Gastroesophageal sphincter (tissue), 4 donors: ENCODE measurements at regions not wholly inside any gene's neighbourhood (a gene's known extent, or its start where the extent isn't known, plus 50 kb on each side); places are given as distances from the start of the nearest gene placed in this dataset.

Source experiments
- ATAC-seq: fragments of 150-250 bp; one replicate; pipeline ENCODE4 v1.9.1; 2016; ENCODE audit warnings: mild to moderate bottlenecking, moderate library complexity
- H3K27ac ChIP-seq, 4 donors: fragments of 200-600 bp; sonication (generic) in 3 of 4; 1 replicate in 3 of 4; 2 replicates in 1 of 4; pipeline ENCODE4 v1.5.1; 2016 to 2019
- H3K27me3 ChIP-seq: fragments of 200-600 bp; sonication (generic); one replicate; pipeline ENCODE4 v1.5.1; 2019
- H3K36me3 ChIP-seq, 2 donors: fragments of 200-600 bp; sonication (generic); one replicate each; pipeline ENCODE4 v1.5.1; 2019; ENCODE audit warnings: control low read depth in 1 of 2
- H3K4me1 ChIP-seq, 3 donors: fragments of 200-600 bp; sonication (generic); 1 replicate in 2 of 3; 2 replicates in 1 of 3; pipeline ENCODE4 v1.5.1; 2016 to 2019; ENCODE audit warnings: control low read depth in 2 of 3
- H3K4me3 ChIP-seq, 2 donors: fragments of 200-600 bp; sonication (generic); one replicate each; pipeline ENCODE4 v1.5.1; 2019; ENCODE audit warnings: mild to moderate bottlenecking in 1 of 2, moderate library complexity in 1 of 2
- H3K9me3 ChIP-seq, 3 donors: fragments of 200-600 bp; sonication (generic); one replicate each; pipeline ENCODE4 v1.5.1; 2017 to 2019; ENCODE audit warnings: control low read depth in 2 of 3
- EP300 ChIP-seq: sonication (generic); formaldehyde crosslinking; IDR thresholded peaks from one replicate; pipeline ENCODE4 v1.6.1; 2017; ENCODE audit warnings: antibody characterized with exemption, mild to moderate bottlenecking
- POLR2A ChIP-seq, 2 donors: fragments of 450-650 bp; IDR thresholded peaks; one replicate each; pipeline ENCODE4 v1.6.1; 2017; ENCODE audit warnings: antibody characterized with exemption in 2 of 2, mild to moderate bottlenecking in 2 of 2, moderate library complexity in 1 of 2
- POLR2AphosphoS5 ChIP-seq: sonication (generic); formaldehyde crosslinking; IDR thresholded peaks from one replicate; pipeline ENCODE4 v1.6.1; 2017; ENCODE audit warnings: antibody characterized with exemption
- WGBS, 2 donors: methylation state at CpG; one replicate each; pipeline ENCODE4 v1.1.5; 2018; ENCODE audit warnings: low coverage in 1 of 2; 5-methylcytosine and 5-hydroxymethylcytosine counted together
- TF ChIP-seq, protein P1 (sequence below), 4 experiments: fragments of 200-600 bp in 2 of 4; fragments of 450-650 bp in 2 of 4; sonication (generic) in 1 of 4; IDR thresholded peaks; one replicate each; pipeline ENCODE4 v1.5.1; 2017 to 2019; ENCODE audit warnings: antibody characterized with exemption in 4 of 4, mild to moderate bottlenecking in 2 of 4, moderate library complexity in 2 of 4

DNA sequence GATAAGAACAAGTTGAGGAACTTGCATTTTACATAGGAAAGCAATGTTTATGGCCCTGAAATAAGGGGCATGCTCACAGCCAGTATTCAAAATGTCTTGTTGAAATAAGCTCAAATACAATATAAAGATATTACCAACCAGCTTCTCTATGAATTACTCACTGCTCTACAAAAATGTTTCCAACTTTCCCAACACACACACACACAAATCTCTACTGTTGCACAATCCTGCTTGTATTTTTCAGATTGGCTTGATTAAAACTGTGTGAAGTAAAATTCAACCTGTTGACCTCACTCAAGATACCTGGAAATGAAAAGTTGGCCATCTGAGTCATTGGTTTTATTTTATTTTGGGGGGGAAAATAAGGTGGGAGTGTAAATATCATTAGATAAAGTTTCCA is 128.6 kb downstream of the CHIC2 start:
- peaks cover 0 to 18% (median 0%) of the 10 kb centered on the region in 3 donors for H3K9me3 ChIP-seq
- H3K4me1 ChIP-seq = no peaks in the 10 kb centered on the region
- ATAC-seq = no peak
- no peaks in the 10 kb centered on the region for H3K36me3 ChIP-seq
- TF ChIP-seq POLR2A (IDR thresholded peaks at IDR 0.05) = no peak
- TF ChIP-seq, protein P1, sequence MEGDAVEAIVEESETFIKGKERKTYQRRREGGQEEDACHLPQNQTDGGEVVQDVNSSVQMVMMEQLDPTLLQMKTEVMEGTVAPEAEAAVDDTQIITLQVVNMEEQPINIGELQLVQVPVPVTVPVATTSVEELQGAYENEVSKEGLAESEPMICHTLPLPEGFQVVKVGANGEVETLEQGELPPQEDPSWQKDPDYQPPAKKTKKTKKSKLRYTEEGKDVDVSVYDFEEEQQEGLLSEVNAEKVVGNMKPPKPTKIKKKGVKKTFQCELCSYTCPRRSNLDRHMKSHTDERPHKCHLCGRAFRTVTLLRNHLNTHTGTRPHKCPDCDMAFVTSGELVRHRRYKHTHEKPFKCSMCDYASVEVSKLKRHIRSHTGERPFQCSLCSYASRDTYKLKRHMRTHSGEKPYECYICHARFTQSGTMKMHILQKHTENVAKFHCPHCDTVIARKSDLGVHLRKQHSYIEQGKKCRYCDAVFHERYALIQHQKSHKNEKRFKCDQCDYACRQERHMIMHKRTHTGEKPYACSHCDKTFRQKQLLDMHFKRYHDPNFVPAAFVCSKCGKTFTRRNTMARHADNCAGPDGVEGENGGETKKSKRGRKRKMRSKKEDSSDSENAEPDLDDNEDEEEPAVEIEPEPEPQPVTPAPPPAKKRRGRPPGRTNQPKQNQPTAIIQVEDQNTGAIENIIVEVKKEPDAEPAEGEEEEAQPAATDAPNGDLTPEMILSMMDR (IDR thresholded peaks at IDR 0.05) = no peak
- no peak for TF ChIP-seq POLR2AphosphoS5
- no peak for TF ChIP-seq EP300
- no peak overlapping the region for H3K4me3 ChIP-seq
- peaks cover 86% of the 10 kb centered on the region for H3K27me3 ChIP-seq
- H3K27ac ChIP-seq = no peak overlapping the region

DNA sequence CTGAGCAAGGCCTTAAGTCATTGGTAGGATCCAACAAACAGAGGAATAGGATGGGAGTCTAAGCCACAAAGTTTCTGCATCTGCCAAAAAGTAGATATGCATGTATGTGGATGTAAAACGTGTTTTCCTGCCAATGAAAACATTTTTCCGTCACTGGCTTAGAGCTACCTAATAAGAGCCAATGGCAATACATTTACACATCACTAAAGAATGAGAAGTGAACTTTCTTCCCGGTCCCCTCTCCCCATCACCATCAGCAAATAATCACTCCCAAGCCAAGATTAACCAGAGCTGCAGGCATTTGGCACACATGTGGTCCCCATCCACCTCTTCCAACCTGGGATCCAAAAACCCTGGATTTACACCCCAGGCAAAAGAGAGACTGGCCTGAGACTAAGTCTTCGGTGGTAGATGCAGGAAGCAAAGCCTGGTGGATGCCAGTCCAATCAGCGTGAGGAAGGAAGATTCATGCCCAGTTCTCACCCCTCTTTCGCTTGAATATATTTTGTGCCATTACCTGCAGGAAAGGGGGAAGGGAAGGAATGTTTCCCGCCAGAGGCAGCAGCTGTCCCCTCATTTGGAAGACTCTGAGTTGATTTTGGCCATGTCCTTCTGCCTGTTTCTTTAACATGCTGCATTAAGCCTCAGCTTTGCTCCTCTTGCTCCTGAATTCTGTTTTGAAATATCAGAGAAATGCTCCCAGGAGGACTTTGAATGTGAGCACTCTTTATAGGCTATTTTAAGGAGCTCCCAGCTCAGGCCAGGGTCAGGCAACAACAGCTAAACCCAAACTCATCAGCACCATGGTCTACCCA is 131.4 kb downstream of the CHIC2 start:
- H3K9me3 ChIP-seq = no peaks in the 10 kb centered on the region
- no peak overlapping the region for H3K4me3 ChIP-seq
- H3K27me3 ChIP-seq = peaks cover 67% of the 10 kb centered on the region
- peaks cover 0 to 8% (median 0%) of the 10 kb centered on the region in 3 donors for H3K4me1 ChIP-seq
- no peak for TF ChIP-seq EP300
- TF ChIP-seq, protein P1 (IDR thresholded peaks at IDR 0.05) = no peak
- TF ChIP-seq POLR2A (IDR thresholded peaks at IDR 0.05) = no peak
- 66 to 83% methylated on average over 7 of the region's 7 CpGs for WGBS, 2 donors
- H3K27ac ChIP-seq = no peak overlapping the region
- no peaks in the 10 kb centered on the region for H3K36me3 ChIP-seq
- no peak for ATAC-seq

DNA sequence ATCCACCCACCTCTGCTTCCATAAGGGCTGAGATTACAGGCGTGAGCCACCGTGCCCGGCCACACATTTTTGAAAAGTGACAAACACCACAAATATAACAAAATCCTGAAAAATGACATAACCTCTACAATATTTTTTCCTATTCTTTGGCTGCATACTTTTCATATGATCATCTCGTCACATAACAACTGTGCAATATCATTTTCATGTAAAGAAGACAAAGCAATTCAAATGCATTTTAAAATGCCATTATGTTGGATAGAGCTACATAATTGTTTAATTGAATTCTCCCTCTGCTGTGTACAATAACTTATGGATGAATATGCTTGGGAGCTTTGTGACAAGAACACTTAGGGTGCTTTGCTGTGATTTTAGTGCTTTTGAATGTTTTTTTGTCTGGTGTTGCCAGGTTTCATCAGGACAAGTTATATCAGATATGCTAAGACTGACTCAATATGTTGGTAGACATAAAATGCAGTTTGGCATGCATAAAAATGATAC is 132.9 kb downstream of the CHIC2 start:
- no peak for ATAC-seq
- H3K36me3 ChIP-seq = no peaks in the 10 kb centered on the region
- TF ChIP-seq POLR2AphosphoS5 = no peak
- TF ChIP-seq, protein P1 (IDR thresholded peaks at IDR 0.05) = no peak
- TF ChIP-seq EP300 = no peak
- TF ChIP-seq POLR2A (IDR thresholded peaks at IDR 0.05) = no peak
- 96 to 99% methylated on average over 4 of the region's 4 CpGs for WGBS, 2 donors
- peaks cover 0 to 8% (median 0%) of the 10 kb centered on the region in 3 donors for H3K4me1 ChIP-seq
- no peak overlapping the region for H3K4me3 ChIP-seq
- H3K27ac ChIP-seq = no peak overlapping the region
- no peaks in the 10 kb centered on the region for H3K9me3 ChIP-seq
- peaks cover 60% of the 10 kb centered on the region for H3K27me3 ChIP-seq

DNA sequence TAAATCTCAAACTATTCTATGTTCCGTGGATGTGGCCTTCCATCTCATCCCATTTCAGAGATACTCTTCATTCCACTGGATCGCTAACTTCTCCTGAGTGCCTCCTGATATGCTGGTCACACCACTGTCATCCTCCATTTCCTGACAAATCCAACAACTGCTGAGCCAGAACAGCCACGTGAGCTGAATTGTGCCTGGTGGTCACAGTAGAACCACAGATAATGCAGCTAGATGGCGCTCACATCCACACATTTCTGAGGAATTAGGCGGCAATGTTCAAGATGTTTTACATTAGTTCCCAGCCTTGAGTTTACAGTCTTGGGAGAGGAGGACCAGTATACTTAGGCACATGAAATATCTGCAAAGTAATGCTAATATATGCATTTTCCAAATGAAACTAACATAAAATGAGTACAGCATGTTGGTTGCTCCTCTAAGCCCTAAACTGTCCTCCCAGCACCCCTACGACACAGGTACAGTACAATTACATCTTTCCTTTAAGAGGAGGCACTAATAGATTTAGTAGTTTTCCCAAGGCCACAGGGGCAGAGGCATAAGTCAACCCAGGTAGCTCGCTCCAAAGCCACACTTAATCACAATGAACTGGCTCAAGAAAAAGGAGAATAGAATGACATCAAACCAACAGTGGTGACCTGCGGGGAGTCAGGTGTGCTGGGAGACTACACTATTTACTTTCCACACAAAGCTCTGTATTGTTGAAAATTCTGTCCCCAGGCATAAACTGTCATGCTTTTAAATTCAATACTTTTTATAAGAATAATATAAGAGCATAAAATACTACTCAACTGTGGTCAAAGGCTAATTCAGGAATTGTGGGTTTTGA is 134.2 kb downstream of the CHIC2 start:
- H3K27ac ChIP-seq = peak overlapping the region in 1 of 4 donors; percentile 10
- no peaks in the 10 kb centered on the region for H3K9me3 ChIP-seq
- H3K4me3 ChIP-seq = no peak overlapping the region
- TF ChIP-seq POLR2AphosphoS5 (no peak), POLR2A (IDR thresholded peaks at IDR 0.05) (no peak)
- TF ChIP-seq, protein P1 (IDR thresholded peaks at IDR 0.05) = peak; percentile 53 to 78 (median 74)
- H3K27me3 ChIP-seq = peaks cover 63% of the 10 kb centered on the region
- peaks cover 0 to 8% (median 0%) of the 10 kb centered on the region in 3 donors for H3K4me1 ChIP-seq
- no peaks in the 10 kb centered on the region for H3K36me3 ChIP-seq
- peak; percentile 83 for ATAC-seq
- WGBS, 2 donors = 43 to 44% methylated on average over 7 to 8 of the region's 8 CpGs
